VCaP (cell line): ENCODE measurements at regions not wholly inside any gene's neighbourhood (a gene's known extent, or its start where the extent isn't known, plus 50 kb on each side); places are given as distances from the start of the nearest gene placed in this dataset.
"Not testable (repeated sequence)": the region's sequence is repeated elsewhere in the genome, so short reads cannot be mapped to it uniquely, and the experiment has no call there.

Source experiments
- H3K27ac ChIP-seq: fragments of 450-650 bp; 2 replicates; pipeline ENCODE4 v1.5.1; 2017
- TF ChIP-seq, protein P1 (sequence below): fragments of 450-650 bp; conservative IDR thresholded peaks from 2 replicates; pipeline ENCODE4 v1.5.1; 2017; ENCODE audit warnings: mild to moderate bottlenecking, moderate library complexity

DNA sequence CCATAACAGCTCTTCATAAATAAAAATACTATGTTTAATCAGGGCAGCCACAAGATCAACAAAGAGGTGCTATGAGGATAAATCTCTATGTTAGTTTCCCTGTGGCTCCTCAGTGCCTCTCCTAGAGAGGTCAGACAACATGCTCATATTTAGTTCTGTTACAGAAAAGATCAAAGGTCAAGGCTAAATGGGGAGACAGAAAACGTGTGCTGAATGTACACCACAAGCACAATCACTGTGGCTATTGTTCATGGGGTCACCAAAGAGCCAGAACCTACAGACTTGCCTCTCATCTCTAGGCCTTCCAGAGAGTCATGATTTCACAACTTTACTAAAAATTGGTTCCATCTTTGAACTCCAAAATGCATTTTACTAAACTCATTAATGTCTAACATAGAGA lies 409.8 kb downstream of the HACE1 start:
- no peak overlapping the region for H3K27ac ChIP-seq
- TF ChIP-seq, protein P1, sequence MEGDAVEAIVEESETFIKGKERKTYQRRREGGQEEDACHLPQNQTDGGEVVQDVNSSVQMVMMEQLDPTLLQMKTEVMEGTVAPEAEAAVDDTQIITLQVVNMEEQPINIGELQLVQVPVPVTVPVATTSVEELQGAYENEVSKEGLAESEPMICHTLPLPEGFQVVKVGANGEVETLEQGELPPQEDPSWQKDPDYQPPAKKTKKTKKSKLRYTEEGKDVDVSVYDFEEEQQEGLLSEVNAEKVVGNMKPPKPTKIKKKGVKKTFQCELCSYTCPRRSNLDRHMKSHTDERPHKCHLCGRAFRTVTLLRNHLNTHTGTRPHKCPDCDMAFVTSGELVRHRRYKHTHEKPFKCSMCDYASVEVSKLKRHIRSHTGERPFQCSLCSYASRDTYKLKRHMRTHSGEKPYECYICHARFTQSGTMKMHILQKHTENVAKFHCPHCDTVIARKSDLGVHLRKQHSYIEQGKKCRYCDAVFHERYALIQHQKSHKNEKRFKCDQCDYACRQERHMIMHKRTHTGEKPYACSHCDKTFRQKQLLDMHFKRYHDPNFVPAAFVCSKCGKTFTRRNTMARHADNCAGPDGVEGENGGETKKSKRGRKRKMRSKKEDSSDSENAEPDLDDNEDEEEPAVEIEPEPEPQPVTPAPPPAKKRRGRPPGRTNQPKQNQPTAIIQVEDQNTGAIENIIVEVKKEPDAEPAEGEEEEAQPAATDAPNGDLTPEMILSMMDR = no peak

DNA sequence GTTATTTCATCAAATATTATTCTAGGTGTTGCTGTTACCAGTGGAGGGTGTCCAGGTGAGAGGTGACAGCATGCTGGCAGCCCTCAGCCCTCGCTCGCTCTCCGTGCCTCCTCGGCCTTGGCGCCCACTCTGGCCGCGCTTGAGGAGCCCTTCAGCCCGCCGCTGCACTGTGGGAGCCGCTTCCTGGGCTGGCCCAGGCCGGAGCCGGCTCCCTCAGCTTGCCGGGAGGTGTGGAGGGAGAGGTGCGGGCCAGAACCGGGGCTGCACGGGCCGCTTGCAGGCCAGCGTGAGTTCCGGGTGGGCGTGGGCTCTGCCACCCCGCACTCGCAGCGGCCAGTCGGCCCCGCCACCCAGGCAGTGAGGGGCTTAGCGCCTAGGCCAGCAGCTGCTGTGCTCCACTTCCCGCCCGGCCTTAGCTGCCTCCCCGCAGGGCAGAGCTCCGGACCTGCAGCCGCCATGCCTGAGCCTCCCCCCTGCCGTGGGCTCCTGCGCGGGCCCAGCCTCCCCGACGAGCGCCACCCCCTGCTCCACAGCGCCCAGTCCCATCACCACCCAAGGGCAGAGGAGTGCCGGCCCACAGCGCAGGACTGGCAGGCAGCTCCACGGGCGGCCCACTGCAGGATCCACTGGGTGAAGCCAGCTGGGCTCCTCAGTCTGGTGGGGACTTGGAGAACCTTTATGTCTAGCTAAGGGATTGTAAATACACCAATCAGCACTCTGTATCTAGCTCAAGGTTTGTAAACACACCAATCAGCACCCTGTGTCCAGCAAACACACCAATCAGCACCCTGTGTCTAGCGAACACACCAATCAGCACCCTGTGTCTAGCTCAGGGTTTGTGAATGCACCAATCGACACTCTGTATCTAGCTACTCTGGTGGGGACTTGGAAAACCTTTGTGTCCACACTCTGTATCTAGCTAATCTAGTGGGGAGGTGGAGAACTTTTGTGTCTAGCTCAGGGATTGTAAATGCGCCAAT lies 413.3 kb downstream of the HACE1 start:
- not testable (repeated sequence) for H3K27ac ChIP-seq

DNA sequence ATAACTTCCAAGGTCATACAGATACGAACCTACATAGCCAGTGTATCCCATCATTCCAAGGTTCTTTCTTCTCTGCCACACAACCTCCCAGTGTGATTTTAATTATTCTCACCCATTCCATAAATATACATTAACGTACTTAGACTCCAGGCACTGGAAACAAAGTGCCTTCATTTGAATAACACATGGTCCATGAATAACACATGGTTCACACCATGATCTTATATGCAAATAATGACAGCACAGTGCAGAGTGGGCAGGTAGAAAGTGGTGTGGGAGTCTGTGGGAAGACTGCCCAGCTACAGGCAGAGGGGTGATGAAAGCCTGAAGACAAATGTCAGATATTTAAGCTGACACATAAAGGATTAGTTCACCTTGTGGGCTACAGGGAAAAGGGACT lies 425.2 kb downstream of the HACE1 start:
- H3K27ac ChIP-seq = no peak overlapping the region
- TF ChIP-seq, protein P1 = no peak

DNA sequence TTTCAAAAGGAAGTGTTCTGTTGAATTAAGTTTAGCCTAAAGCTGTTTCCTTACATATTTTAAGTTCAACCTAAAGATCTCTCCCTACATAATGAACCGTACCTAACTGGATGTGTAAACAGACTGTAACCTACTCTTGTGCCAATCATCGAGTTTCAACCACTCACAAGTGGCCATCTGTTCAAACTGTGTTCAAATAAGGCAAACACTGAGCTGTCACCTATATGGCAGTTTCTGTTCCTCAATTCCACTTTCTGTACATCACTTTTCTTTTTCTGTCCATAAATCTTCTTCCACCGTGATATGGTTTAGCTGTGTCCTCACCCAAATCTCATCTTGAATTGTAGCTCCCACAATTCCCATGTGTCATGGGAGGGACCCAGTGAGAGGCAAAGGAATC lies 428.6 kb downstream of the HACE1 start:
- H3K27ac ChIP-seq = no peak overlapping the region
- TF ChIP-seq, protein P1 = no peak

DNA sequence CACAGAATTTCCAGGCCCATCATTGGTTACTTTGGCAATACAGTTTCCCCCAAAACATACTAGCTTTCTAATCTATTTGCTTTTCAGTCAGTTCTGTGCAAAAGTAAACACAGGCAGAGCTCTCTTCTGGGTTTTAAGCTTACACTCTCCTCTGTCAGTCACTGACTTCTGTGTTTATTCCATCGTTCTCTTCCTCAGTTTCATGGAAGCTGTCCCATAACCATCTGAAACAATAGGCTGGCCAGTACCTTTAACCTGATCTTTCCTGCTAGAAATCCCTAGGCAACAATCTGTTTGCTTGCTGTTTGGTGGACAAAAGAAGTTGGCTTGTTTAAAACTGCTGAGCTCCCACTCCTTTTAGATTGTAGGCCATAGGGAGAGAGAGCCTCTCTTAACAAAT lies 431.5 kb downstream of the HACE1 start:
- TF ChIP-seq, protein P1 = no peak
- H3K27ac ChIP-seq = no peak overlapping the region

DNA sequence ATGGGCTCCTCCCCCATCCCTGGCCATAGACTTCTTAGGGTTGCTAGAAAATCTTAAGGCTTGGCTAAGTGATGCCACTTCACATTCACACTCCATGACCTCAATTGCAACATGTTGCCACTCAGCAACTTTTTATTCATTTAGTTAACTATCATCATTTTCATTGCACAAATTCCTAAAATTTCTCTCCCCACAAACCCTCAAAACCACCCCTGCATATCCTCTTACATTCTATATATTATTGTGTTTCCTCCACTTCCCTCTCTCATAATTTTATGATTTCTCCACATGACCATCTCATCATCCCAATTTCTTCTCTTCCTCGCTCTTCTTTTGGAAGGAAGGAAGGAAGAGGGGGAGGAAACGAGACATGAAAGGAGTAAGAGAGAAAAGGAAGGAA lies 436.0 kb downstream of the HACE1 start:
- TF ChIP-seq, protein P1 = no peak
- no peak overlapping the region for H3K27ac ChIP-seq

DNA sequence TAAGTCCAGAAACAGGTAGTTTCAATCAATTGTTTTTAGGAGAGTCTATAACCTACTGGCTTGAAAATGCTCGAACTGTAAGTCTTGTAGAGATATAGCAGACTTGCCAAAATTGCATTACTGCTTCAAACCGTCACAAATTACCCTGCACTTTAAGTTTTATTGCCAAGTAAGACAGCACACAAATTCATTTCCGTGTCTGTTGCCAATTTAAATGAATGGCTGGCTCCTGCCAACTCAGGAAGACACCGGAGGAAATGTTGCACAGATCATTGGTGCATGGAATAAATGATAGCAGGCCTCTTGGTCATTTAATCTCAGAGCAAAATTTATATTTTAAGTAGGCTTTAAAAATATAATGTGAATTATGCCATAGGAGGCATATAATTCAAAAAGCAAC lies 438.1 kb downstream of the HACE1 start:
- H3K27ac ChIP-seq = no peak overlapping the region
- TF ChIP-seq, protein P1 = no peak

DNA sequence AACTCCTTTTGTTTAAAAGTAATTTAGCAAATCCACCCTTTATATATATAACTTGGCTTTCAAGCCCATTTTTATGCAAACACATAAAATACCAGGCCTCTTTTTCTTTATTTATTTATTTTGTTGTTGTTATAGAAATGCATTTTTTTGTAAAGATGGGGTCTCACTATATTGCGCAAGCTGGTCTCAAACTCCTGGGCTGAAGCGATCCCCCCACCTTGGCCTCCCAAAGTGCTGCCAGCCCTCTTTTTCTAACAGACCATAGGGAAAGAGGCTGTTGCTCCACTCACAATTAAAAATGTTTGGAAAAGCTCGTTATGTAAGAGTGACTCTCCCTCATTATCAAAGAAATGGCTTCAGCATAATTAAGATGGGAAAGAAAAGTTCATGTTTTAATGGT lies 440.9 kb downstream of the HACE1 start:
- TF ChIP-seq, protein P1 = no peak
- no peak overlapping the region for H3K27ac ChIP-seq
